Prostate gland (tissue), 2 donors: ENCODE measurements at regions not wholly inside any gene's neighbourhood (a gene's known extent, or its start where the extent isn't known, plus 50 kb on each side); places are given as distances from the start of the nearest gene placed in this dataset.

Experiments
- CTCF ChIP-seq, 4 experiments: fragments of 200-600 bp in 2 of 4; fragments of 450-650 bp in 2 of 4; sonication (generic) in 2 of 4; IDR thresholded peaks; 1 replicate in 3 of 4; 2 replicates in 1 of 4; pipeline ENCODE4 v1.5.1; 2016 to 2019; ENCODE audit warnings: antibody characterized with exemption in 4 of 4, mild to moderate bottlenecking in 2 of 4, moderate library complexity in 2 of 4
- POLR2A ChIP-seq: fragments of 450-650 bp; IDR thresholded peaks from one replicate; pipeline ENCODE4 v1.6.1; 2016; ENCODE audit warnings: antibody characterized with exemption, mild to moderate bottlenecking
- POLR2AphosphoS5 ChIP-seq: sonication (generic); formaldehyde crosslinking; IDR thresholded peaks from one replicate; pipeline ENCODE4 v1.6.1; 2017; ENCODE audit warnings: antibody characterized with exemption

- no peak for TF ChIP-seq CTCF (IDR thresholded peaks at IDR 0.05)
- TF ChIP-seq POLR2A = no peak
- no peak for TF ChIP-seq POLR2AphosphoS5
These were observed 218.4 kb downstream of the KLF6 start for GRCh38 chr10:3566627-3567026.
